ENCODE measurements at regions not wholly inside any gene's neighbourhood (a gene's known extent, or its start where the extent isn't known, plus 50 kb on each side); places are given as distances from the start of the nearest gene placed in this dataset.
"Not testable (repeated sequence)": the region's sequence is repeated elsewhere in the genome, so short reads cannot be mapped to it uniquely, and the experiment has no call there.

GRCh38 chr13:18281829-18282597 is 899.6 kb downstream of the TUBA3C start:
- TF ChIP-seq CTCF, POLR2A (IDR thresholded peaks at IDR 0.05): not testable (repeated sequence)

All from heart left ventricle (tissue), 13 donors.